Panc1 (cell line): ENCODE measurements at regions not wholly inside any gene's neighbourhood (a gene's known extent, or its start where the extent isn't known, plus 50 kb on each side); places are given as distances from the start of the nearest gene placed in this dataset.

ENCODE experiments used
- ATAC-seq: fragments of 200-7000 bp; cut with Tn5 transposase; 2 replicates; pipeline ENCODE4 v1.9.1; 2020; ENCODE audit warnings: mild to moderate bottlenecking, moderate library complexity
- BruUV-seq: library from RNA; stranded (reverse); fragments of 400-500 nt; replicated peaks from 2 replicates; lab custom pipeline; 2021; lab: Mats Ljungman, UMichigan
- CTCF ChIA-PET: fragments of 300-600 bp; sonication (Branson Sonifier 250); formaldehyde crosslinking; loops from one replicate; lab custom pipeline; 2022; ENCODE audit warnings: antibody characterized with exemption; lab: Charles Lee
- POLR2A ChIA-PET: fragments of 300-600 bp; sonication (Branson Sonifier 250); formaldehyde crosslinking; loops from one replicate; lab custom pipeline; 2022; ENCODE audit warnings: antibody characterized with exemption; lab: Charles Lee
- DNase-seq: peaks from one replicate; pipeline ENCODE4 v3.0.0-alpha.2; 2010; ENCODE audit warnings: low read depth, low spot score
- H3K27ac ChIP-seq: 2 replicates; pipeline ENCODE4 v1.5.1; 2011; ENCODE audit warnings: mild to moderate bottlenecking, low read length, inconsistent platforms
- H3K27me3 ChIP-seq: fragments of 200-500 bp; sonication (Bioruptor generic); 2 replicates; pipeline ENCODE4 v1.6.0; 2014; ENCODE audit warnings: low read length, inconsistent platforms; ENCODE audit not compliant: control insufficient read depth, insufficient read depth
- H3K36me3 ChIP-seq: fragments of 200-500 bp; sonication (Bioruptor generic); 2 replicates; pipeline ENCODE4 v1.5.1; 2014; ENCODE audit warnings: inconsistent platforms, mild to moderate bottlenecking, low read length, moderate library complexity; ENCODE audit not compliant: control insufficient read depth, insufficient read depth
- H3K4me1 ChIP-seq: 2 replicates; pipeline ENCODE4 v1.5.1; 2011; ENCODE audit warnings: inconsistent platforms, mild to moderate bottlenecking, low read length, moderate library complexity; ENCODE audit not compliant: control insufficient read depth, insufficient read depth
- H3K4me3 ChIP-seq, 2 experiments: 2 replicates each; pipeline ENCODE4 v1.5.1; 2011 to 2012; ENCODE audit warnings: low read depth in 2 of 2, low read length in 2 of 2, mild to moderate bottlenecking in 2 of 2, inconsistent platforms in 1 of 2, moderate library complexity in 1 of 2
- H3K9me3 ChIP-seq: fragments of 200-500 bp; sonication (Bioruptor generic); 2 replicates; pipeline ENCODE4 v1.5.1; 2014; ENCODE audit warnings: low read depth, mild to moderate bottlenecking, inconsistent platforms, low read length, moderate library complexity; ENCODE audit not compliant: control insufficient read depth, insufficient read depth
- CTCF ChIP-seq: fragments of 450-650 bp; IDR thresholded peaks from 2 replicates; pipeline ENCODE4 v1.5.1; 2017; ENCODE audit warnings: mild to moderate bottlenecking
- REST ChIP-seq, 2 experiments: IDR thresholded peaks; 2 replicates each; pipeline ENCODE4 v1.6.1; 2011 to 2012; ENCODE audit warnings: low read depth in 2 of 2, control low read depth in 1 of 2, low read length in 1 of 2, mild to moderate bottlenecking in 1 of 2, moderate library complexity in 1 of 2; ENCODE audit not compliant: insufficient read depth in 1 of 2
- SIN3A ChIP-seq: IDR thresholded peaks from 2 replicates; pipeline ENCODE4 v1.6.1; 2012; ENCODE audit warnings: low read depth, mild to moderate bottlenecking, low read length, moderate library complexity, borderline replicate concordance; ENCODE audit not compliant: insufficient read depth
- in situ Hi-C: cut with HindIII; loops from 2 replicates; pipeline ENCODE4 v1.10.0; 2016; ENCODE audit warnings: low sequenced_read_pairs, low pct_unique_long_range_greater_than_20kb
- intact Hi-C: fragments of 100-400 bp; cut with micrococcal nuclease; formaldehyde crosslinking; loops from one replicate; pipeline ENCODE4 v1.10.0; 2022; ENCODE audit not compliant: unreplicated experiment

DNA sequence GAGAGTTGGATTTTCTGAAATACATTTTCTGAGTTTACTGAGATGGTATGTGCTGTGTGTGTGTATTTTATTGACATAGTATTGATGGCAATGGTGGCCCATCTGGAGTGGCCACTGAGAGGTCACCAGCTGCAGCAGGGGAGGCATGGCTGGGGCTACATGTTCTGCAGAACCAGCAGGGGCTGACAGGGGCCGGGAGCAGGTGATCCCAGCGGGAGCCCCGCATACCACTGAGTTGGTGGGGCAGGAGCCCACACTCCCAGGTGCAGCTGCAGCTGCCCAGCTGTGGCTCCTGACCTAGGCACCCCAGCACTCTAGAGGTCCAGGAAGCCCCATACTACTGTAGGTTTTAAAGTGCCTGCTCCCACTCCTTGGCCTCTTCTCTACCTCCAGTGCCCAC is 1044.2 kb upstream of the CDH9 start:
- H3K27me3 ChIP-seq: no peaks in the 10 kb centered on the region
- intact Hi-C loops: no loop called here
- H3K27ac ChIP-seq: no peak overlapping the region
- DNase-seq: no peak
- no peak for TF ChIP-seq REST (IDR thresholded peaks at IDR 0.05; ENCODE audit: insufficient read depth in 1 of 2, low read depth in 2 of 2, low read length in 1 of 2)
- in situ Hi-C loops: no loop called here
- ChIA-PET POLR2A (no interaction called here), CTCF (no interaction called here)
- no peak for ATAC-seq
- H3K9me3 ChIP-seq: no peaks in the 10 kb centered on the region
- no peak overlapping the region for H3K4me3 ChIP-seq
- no TSS peak for BruUV-seq
- no peaks in the 10 kb centered on the region for H3K36me3 ChIP-seq
- H3K4me1 ChIP-seq: no peaks in the 10 kb centered on the region

- H3K4me1 ChIP-seq: no peaks in the 10 kb centered on the region
- no peaks in the 10 kb centered on the region for H3K9me3 ChIP-seq
- in situ Hi-C loops (no loop called here), intact Hi-C loops (no loop called here)
- ATAC-seq: no peak
- no peak for DNase-seq
- no peak overlapping the region for H3K27ac ChIP-seq
- H3K36me3 ChIP-seq: no peaks in the 10 kb centered on the region
- no peak overlapping the region for H3K4me3 ChIP-seq
- no peaks in the 10 kb centered on the region for H3K27me3 ChIP-seq
- ChIA-PET CTCF (no interaction called here), POLR2A (no interaction called here)
- BruUV-seq: no TSS peak
- TF ChIP-seq REST (IDR thresholded peaks at IDR 0.05; ENCODE audit: insufficient read depth in 1 of 2, low read depth in 2 of 2, low read length in 1 of 2) (no peak), SIN3A (no peak), CTCF (no peak)
Observed at GRCh38 chr5:28077291-28078240, 1039.2 kb upstream of the CDH9 start.
